SW 1271 (cell line): ENCODE measurements at regions not wholly inside any gene's neighbourhood (a gene's known extent, or its start where the extent isn't known, plus 50 kb on each side); places are given as distances from the start of the nearest gene placed in this dataset.
"Not testable (repeated sequence)": the region's sequence is repeated elsewhere in the genome, so short reads cannot be mapped to it uniquely, and the experiment has no call there.

Experiments used
- DNase-seq, 2 experiments: peaks; one replicate each; lab custom pipeline; 2025; lab: John Stamatoyannopoulos, UW

DNA sequence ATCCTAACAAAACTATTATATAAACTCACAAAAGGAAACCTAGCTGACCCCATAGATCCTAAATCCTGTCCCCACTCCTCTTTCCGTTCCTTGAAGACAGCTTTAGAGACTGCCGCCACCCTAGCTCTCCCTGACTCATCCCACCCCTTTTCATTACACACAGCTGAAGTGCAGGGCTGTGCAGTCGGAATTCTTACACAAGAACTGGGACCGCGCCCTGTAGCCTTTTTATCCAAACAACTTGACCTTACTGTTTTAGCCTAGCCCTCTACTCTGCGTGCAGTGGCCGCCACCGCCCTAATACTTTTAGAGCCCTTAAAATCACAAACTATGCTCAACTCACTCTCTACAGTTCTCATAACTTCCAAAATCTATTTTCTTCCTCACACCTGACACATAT lies 264.0 kb downstream of the SMARCA2 start:
- DNase-seq = not testable (repeated sequence)

DNA sequence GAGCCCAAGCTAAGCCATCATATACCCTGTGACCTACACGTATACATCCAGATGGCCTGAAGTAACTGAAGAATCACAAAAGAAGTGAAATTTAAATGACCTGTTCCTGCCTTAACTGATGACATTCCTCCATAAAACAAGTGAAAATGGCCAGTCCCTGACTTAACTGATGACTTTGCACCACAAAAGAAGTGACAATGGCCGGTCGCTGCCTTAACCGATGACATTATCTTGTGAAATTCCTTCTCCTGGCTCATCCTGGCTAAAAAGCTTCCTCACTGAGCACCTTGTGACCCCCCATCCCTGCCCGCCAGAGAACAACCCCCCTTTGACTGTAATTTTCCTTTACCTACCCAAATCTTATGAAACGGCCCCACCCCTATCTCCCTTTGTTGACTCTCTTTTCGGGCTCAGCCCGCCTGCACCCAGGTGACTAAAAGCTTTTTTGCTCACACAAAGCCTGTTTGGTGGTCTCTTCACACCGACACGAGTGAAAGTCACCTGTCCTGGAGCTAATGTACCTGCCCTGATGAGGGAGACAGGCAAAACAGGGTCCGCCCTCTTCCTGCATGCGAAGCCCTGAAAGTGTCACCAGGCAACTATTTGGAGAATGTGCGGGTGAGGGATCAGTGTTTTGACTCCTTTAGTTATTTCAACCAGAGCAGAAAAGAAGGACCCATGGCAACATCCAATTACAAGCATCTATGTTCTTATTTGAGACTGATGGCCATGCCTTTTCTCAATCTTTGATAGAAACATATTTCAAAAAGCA lies 266.1 kb downstream of the SMARCA2 start:
- DNase-seq = no peak

DNA sequence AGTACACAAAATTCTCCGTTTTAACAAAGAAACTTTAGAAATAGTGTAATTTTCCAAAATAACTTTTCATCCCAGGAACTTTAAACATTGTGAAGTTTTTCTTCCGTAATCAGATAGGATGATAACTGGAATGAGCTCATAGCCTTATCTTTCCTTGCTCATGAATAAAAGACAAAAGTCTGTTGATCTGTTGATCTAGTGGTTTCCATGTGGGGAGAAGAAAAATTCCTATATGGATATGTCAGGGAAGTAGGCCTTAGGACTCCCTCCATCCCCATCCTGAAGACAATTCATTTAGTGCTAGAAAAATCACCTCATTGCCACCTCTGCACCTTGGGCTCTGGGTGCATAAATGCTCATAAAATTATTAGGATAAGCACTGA lies 266.6 kb downstream of the SMARCA2 start:
- no peak for DNase-seq

DNA sequence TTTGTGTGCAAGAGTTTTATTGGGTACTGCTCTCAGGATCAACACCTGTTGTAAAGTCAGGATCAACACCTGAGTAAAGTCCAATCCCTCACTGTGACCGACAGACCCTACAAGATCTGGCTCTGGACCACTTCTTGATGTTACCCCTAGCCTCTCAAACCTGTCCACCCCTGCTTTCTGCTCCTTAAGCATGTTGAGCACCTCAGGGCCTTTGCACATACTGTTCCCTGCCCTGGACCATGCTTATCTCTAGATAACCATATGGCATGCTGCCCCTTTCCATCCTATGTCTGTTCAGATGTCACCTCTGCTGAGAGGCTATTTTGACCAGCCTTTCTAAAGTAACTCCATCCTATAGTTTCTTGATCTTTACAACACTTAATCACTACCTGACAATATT lies 269.6 kb downstream of the SMARCA2 start:
- no peak for DNase-seq

DNA sequence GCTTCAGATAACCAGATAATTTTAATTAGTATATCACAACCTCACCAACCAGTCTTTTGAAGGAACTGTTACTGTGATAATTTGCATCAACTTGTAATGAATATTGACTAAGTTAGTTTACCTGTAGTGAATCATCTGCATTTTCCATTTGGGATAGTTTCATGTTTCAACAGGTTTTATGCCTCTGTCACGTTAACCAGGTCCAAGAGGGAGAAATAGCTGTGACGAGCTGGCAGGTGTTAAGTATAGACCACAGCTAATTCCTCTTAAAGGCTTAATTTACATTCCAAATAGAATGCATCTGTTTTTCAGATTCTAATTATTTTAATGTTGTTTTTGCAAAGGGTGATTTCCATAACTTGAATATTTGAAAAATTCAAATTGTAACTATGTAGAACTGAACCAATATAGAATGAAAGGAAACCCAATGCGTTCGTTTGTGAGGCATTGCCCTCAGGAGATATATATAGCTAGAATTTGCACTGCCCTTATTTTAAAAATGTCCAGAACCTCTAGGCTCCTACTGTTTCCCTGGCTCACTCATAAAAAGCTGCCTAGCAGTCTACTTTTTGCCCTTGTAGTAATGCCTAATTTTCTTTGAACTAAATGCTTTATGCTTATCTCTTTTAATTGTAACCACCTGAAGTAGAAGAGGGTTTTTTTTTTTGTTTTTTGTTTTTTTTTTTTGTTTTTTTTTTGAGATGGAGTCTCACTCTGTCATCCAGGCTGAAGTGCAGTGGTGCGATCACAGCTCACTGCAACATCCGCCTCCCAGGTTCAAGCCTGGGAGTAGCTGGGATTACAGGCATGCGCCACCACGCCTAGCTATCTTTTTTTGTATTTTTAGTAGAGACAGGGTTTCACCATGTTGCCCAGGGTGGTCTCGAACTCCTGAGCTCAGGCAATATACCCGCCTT lies 270.5 kb downstream of the SMARCA2 start:
- no peak for DNase-seq

DNA sequence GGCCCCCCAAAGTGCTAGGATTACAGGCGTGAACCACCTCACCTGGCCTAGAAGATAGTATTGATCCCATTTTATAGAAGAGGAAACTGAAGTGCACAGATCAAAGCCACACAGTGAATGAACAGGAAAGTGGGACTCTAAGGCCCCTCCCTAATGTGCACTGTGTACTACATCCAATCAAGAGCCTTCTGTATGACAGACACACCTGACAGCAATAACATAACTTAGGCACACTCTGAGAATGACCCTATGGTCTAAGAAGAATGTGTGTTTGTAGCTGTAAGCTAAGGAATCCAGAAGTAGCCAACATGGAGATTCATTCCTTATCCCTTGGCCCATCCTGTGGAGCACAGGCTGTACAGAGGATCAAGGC lies 271.2 kb downstream of the SMARCA2 start:
- DNase-seq = no peak

DNA sequence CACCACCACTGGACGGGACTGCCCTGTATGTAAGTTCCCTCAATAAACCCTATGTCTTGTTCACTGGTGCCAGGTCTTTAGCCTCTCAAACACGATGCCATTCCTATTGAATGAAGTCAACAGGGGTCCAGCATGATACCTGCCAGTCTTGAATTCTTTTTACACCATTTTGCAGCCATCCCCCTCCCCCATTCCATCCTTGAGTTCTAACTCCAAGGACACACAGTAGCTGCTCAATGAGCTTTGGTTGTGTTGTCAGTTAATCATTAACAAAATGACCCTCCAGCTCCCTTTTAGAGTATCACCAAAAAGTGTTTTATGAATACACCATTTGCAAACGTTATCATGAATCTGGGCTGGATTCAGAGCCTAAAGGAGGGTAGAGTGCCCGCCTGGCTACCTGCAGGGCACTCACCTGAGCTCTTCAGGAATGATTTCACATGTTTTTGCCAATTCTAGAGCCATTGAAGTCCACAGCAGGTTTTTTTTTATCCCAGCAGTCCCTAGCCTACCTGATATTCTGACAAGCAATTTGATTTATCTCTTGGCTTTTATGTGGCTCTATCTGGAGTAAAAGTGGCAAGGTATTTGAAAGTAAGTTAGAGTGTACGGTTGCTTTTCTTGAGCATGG lies 271.8 kb downstream of the SMARCA2 start:
- no peak for DNase-seq

DNA sequence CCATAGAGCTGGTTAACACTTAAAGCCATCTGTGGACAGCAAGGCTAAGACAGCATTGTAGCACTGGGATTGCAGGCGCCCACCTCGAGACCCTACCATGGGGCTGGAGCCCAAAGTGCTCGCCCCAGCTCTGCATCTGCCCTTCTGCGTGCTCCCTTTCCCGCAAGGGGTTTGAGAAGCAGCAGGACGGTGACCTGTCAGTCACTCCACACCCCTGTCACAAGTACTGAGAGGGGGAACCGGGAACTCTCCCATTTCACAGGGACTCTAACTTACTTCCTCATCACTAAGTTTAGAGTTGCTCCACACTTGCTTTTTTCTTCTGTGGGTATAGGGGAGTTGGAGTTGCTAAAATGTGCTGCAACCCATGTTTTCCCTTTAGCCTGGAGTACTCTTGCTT lies 273.2 kb downstream of the SMARCA2 start:
- no peak for DNase-seq

DNA sequence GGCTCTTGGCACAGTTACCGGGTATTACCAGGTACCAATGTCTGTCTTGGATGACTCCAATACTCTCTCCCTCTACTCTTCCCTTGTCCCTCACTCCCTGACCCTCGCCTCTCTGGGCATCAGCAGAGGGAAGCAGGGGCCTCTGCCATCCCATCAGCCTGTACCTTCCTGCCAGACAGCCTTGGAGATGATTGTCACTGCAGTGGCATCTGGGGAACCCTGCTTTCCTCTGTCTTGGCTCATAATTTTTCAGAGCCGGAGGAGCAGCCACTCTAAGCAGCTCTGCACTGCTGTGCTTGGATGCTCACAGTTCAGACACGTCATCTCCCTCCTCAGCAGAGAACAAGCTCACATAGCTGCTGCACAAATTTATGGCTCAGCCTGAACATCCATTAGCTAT lies 274.1 kb downstream of the SMARCA2 start:
- no peak for DNase-seq

DNA sequence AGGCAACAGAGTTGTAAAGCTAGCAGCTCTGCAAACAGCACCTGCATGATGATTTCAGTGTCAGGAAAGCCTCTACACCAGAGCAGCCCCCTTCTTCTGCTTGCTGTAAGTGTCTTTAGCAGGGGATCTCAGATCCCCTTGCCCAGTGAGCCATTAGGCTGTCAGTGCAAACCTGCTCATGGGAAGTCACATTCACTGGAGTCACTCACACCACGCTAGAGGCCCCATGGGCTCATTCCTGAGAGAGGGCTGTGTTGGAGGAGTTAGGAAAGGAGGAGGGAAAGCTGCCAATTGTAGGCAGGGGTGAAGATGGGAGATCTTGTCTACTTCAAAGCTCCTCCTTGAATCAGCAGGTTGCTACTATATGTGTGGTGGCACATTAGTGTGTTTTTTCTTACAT lies 275.2 kb downstream of the SMARCA2 start:
- DNase-seq = no peak

DNA sequence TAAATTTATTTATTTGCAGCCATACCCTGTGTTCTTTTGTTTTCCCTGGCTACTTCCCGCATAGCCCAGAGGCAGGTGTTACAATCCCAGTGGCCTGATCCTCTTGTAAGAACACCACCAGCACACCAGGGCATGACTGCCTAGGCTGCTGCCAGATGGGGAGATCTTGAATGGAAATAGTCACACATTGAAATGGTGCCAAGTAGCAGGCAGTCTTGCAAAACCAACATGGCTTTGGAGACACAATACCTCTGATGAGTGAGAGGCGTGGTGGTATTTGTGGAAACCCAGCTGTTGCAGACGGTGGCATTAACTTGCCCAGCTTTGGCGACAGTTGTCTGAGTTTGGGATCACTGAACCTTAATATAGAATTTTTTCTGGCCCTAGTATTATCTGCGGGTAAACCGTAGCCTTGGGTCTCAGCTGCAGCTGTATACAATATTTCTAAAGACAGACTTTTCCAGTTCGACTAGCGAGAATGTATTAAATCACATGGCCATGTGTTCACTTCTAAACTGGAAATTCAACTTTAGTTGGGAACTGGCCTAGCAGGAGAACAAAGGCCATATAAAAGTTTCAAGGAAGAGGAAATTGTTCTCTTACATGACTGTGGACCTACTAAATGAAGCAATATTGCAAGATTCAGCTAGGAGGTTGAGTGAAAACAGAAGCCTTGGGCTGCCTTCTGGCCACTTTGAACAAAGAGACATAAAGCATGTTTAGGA lies 277.0 kb downstream of the SMARCA2 start:
- no peak for DNase-seq

DNA sequence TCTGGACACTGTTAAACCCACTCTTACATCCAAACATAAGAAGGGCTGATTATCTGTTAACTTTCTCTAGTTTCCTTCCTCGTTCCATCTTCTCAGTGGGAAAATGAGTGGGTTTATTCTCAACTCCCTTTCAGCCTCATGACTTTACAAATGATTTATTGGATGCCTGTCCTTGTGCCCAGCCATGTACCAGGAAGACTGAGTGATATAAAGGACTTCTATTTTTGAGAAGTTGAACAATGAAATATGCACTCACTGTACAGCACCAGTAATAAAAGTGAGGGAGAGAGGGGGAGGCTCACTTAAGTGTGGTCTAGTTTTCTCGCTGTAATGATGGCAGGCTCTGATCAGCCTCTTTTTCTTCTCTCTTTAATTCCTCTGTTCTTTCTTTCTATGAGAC lies 277.6 kb downstream of the SMARCA2 start:
- DNase-seq = no peak

DNA sequence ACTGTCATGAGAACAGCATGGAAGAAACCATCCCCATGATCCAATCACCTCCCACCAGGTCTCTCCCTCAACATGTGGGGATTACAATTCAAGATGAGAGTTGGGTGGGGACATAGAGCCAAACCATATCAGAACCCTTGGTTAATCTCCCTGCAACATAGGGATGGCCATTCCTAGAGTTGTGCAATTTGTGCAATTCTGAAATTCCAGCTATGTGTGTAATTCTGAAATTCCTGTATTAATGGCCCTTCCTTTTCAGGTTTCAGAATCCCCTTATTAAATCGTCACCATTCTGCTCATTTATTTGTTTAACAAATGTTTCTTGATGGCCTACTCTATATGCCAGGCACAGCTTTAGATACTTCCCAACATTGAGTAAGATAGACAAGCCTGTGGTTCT lies 282.6 kb downstream of the SMARCA2 start:
- no peak for DNase-seq

DNA sequence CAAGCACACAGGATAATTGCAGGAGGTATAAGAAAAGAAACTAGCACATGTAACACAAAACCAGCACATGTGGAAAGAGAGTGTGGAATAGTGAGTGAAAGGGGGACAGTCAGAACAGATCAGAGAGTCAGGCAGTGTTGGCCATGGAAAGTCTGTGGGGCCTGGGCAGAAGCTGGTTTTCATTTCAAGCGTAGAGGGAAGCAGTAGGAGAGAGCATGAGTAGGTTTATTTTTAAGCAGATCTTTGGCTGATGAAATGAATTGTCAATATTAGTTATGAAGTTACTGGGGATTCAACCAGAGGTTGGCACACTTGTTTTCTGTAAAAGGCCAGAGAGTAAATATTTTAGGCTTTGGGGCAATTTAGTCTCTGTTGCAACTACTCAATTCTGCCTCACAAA lies 283.1 kb downstream of the SMARCA2 start:
- no peak for DNase-seq

DNA sequence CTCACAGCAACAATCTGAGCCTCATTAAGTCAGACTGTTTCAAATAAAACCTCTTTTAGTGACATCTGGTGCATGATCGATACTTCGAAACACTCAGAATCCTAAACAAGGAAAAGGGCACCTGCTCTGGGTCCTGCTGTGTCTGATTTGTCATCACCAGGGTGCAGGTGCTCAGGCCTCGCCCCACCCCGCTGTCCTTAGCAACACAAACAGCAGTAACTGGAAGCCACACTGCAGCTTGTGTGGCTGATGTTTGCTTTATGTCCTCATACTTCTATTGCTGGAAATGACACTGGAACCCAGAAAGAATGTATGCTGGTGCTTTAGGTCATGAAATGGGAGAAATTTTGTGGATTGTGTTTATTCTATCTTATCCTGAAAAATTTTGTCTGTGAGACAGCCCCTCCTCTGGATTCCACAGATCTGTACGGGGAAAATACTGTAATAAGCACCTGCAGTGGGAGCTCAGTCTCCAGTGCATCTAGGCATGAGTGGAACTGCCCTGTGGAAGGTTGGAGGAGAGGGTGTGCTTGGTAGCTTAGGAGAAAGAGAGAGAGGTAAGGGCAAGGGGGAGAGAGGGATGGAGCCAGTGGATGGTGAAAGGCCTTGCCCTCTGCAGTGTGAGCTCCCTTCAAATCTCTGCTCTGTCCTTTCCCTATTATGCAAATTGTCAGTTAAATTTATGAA lies 284.2 kb downstream of the SMARCA2 start:
- DNase-seq = no peak

DNA sequence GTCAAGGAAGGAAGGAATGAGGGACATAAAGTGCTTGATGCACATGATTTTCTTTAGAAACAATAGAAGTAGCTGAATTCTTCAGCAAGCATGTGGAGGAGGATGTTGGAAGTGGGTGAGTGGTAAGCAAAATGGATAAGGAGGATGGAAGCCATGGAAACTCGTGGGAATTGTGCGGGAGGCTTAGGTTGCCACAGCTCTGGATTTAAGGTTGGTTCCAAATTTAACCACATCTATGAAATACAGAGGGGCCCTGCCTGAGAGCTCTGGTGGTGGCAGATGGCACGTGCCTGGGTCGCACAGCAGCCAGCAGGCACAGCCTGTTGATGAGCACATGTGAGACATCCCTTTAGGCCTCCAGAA lies 284.7 kb downstream of the SMARCA2 start:
- no peak for DNase-seq

DNA sequence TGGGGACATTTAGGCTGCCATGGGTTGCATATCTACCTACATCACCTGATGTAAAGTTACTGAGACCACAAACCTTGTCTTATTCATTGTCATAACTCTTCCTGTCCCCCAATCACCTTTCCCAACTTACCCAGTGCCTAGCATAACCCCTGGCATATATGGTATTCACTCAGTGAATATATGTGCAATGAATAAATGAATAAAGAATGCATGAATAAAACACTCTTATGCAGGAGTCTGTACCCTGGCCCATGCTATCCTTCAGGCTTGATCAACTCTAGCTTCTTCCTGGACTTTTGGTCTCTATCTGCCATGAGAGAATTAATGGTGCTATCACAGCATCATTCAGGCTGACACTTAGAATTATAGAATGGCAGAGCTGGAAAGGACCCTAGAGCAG lies 285.2 kb downstream of the SMARCA2 start:
- no peak for DNase-seq

DNA sequence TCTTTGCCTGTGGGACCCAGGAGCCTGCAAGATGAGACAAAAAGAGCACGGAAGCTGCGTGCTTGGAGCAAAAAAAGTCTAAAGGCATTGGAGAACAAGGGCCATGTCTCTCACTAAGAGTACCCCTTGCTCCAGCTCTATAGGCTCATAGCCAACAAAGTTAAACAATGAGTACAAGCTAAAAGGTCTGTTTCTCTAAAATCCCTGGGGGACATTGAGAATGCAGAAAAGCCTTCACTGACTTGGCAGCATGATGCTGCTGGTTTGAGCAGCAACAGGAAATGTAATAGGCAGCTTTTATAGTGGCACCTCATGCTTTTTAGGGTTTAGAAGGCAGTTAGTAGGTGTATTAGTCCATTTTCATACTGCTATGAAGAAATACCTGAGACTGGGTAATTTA lies 287.5 kb downstream of the SMARCA2 start:
- DNase-seq = no peak

DNA sequence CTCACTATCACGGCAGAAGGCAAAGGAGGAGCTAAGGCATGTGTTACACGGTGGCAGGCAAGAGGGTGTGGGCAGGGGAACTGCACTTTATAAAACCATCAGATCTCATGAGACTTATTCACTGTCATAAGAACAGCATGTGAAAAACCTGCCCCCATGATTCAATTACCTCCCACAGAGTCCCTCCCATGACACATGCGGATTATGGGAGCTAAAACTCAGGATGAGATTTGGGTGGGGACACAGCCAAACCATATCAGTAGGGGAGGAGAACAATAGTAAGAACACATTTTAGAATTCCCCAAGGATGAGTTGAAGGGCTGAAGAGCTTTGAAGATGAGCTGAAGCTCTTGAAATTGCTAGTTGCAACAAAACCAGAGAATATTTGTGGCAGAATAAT lies 287.9 kb downstream of the SMARCA2 start:
- no peak for DNase-seq

DNA sequence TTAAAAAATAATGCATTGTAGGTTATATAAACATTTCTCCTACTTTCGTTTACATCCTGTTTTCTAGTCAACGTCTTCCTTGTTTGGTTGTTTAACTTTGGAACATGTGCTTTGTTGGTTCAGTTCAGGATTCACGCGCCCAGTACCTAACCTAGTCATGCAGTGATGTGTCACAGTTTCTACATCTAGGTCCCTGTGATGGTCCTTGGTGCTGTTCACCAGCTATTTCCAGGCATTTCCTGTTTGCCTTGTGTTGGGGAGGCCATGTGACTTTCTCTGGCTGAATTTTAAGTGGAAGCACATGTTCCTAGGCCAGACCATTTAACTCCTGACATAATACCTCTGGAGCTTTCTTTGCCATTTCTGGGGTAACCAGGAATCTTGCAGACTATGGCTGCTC lies 292.3 kb downstream of the SMARCA2 start:
- DNase-seq = no peak

DNA sequence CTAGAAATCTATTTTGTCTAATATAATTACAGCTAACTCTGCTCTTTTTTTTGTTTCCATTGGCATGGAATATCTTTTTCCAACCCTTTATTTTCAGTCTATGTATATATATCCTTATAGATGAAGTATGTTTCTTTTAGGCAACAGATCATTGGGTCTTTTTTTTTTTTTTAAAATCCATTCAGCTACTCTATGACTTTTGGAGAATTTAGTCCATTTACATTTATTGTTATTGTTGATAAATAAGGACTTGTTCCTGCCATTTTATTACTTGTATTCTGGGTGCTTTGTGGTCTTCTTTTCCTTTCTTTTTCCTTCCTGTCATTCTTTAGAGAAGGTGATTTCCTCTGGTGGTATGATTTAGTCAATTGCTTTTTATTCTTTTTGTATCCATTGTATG lies 296.8 kb downstream of the SMARCA2 start:
- DNase-seq = no peak

DNA sequence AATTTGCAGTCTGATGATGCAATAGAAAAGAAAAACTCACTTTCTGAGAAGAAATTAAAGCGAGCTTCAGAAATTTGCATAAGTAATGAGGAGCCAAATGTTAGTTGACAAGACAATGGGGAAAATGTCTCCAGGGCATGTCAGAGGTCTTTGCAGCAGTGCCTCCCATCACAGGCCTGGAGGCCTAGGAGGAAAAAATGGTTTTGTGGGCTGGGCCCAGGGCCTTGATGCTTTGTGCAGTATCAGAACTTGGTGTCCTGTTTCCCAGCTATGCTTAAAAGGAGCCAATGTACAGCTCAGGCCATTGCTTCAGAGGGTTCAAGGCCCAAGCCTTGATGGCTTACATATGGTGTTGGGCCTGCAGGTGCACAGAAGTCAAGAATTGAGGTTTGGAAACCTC lies 298.4 kb downstream of the SMARCA2 start:
- no peak for DNase-seq
